B cell (primary cell): ENCODE measurements at regions not wholly inside any gene's neighbourhood (a gene's known extent, or its start where the extent isn't known, plus 50 kb on each side); places are given as distances from the start of the nearest gene placed in this dataset.

Source experiments
- ATAC-seq: fragments of 200-7000 bp; cut with Tn5 transposase; one replicate; pipeline ENCODE4 v1.10.0; 2021; ENCODE audit warnings: low read depth, mild to moderate bottlenecking, moderate number of reproducible peaks, moderate library complexity
- CTCF ChIA-PET: fragments of 350-600 bp; sonication (Branson Sonifier 250); formaldehyde crosslinking; loops from one replicate; lab custom pipeline; 2021; ENCODE audit warnings: antibody characterized with exemption, inconsistent platforms; lab: Charles Lee
- POLR2A ChIA-PET: fragments of 350-600 bp; sonication (Branson Sonifier 250); formaldehyde crosslinking; loops from one replicate; lab custom pipeline; 2021; ENCODE audit warnings: antibody characterized with exemption; lab: Charles Lee
- DNase-seq: peaks from one replicate; pipeline ENCODE4 v3.0.0; 2013
- H2AFZ ChIP-seq: 2 replicates; pipeline ENCODE4 v1.6.1; 2012; ENCODE audit warnings: mild to moderate bottlenecking, low read depth, low read length; ENCODE audit not compliant: insufficient read depth, poor library complexity, severe bottlenecking
- H3K27ac ChIP-seq, 2 donors: 1 replicate in 1 of 2; 2 replicates in 1 of 2; pipeline ENCODE4 v1.5.1; 2012 to 2013; ENCODE audit warnings: low read length in 2 of 2, mild to moderate bottlenecking in 2 of 2, moderate library complexity in 1 of 2
- H3K27me3 ChIP-seq, 4 experiments: fragments of 200-600 bp in 1 of 4; sonication (generic) in 1 of 4; replicated peaks in 1 of 4; 1 replicate in 2 of 4; 2 replicates in 2 of 4; pipeline versions ENCODE4 v1.6.1 to v1.7.0; 2013 to 2016; ENCODE audit warnings: low read length in 3 of 4, mild to moderate bottlenecking in 2 of 4, mixed read lengths in 1 of 4, moderate library complexity in 1 of 4; ENCODE audit not compliant: insufficient read depth in 4 of 4, control insufficient read depth in 3 of 4; ENCODE audit errors: control extremely low read depth in 1 of 4
- H3K36me3 ChIP-seq, 2 experiments: replicated peaks in 1 of 2; 1 replicate in 1 of 2; 2 replicates in 1 of 2; pipeline versions ENCODE4 v1.6.1 to v1.7.1; 2013; ENCODE audit warnings: low read length in 1 of 2; ENCODE audit not compliant: insufficient read depth in 2 of 2, control insufficient read depth in 1 of 2; ENCODE audit errors: control extremely low read depth in 1 of 2, extremely low read depth in 1 of 2
- H3K4me1 ChIP-seq, 2 donors: fragments of 200-600 bp in 1 of 2; sonication (generic) in 1 of 2; 1 replicate in 1 of 2; 2 replicates in 1 of 2; pipeline versions ENCODE4 v1.5.1 to v1.6.1; 2013 to 2017; ENCODE audit warnings: low read length in 2 of 2; ENCODE audit not compliant: control insufficient read depth in 2 of 2, insufficient read depth in 2 of 2
- H3K4me2 ChIP-seq: replicated peaks from 2 replicates; pipeline ENCODE3; 2012; ENCODE audit warnings: mild to moderate bottlenecking, low read depth, low read length; ENCODE audit not compliant: poor library complexity, severe bottlenecking
- H3K4me3 ChIP-seq, 5 experiments: fragments of 200-600 bp in 1 of 5; sonication (generic) in 1 of 5; 1 replicate in 3 of 5; 2 replicates in 2 of 5; pipeline versions ENCODE4 v1.5.1 to v1.7.0; 2011 to 2016; ENCODE audit warnings: low read length in 4 of 5, mild to moderate bottlenecking in 4 of 5, low read depth in 2 of 5, control low read depth in 1 of 5, moderate library complexity in 1 of 5; ENCODE audit not compliant: insufficient read depth in 1 of 5; ENCODE audit errors: control extremely low read depth in 1 of 5, extremely low read depth in 1 of 5
- H3K79me2 ChIP-seq: fragments of 200-600 bp; sonication (generic); one replicate; pipeline ENCODE4 v1.6.0; 2016; ENCODE audit warnings: low read length; ENCODE audit not compliant: control insufficient read depth, insufficient read depth
- H3K9ac ChIP-seq: fragments of 200-600 bp; sonication (generic); 2 replicates; pipeline ENCODE4 v1.6.1; 2017; ENCODE audit warnings: mild to moderate bottlenecking, low read length, moderate library complexity
- H3K9me3 ChIP-seq, 3 donors: one replicate each; pipeline versions ENCODE4 v1.6.1 to v1.7.1; 2013; ENCODE audit warnings: low read length in 2 of 3; ENCODE audit not compliant: control insufficient read depth in 2 of 3, insufficient read depth in 1 of 3; ENCODE audit errors: control extremely low read depth in 1 of 3
- H4K20me1 ChIP-seq: 2 replicates; pipeline ENCODE4 v1.6.0; 2012; ENCODE audit warnings: mild to moderate bottlenecking, low read length; ENCODE audit not compliant: insufficient read depth, control insufficient read depth, poor library complexity, severe bottlenecking
- H3K27ac Mint-ChIP-seq: one replicate; pipeline ENCODE4 v1.8.0; 2021; ENCODE audit warnings: mixed read lengths
- H3K27me3 Mint-ChIP-seq: one replicate; pipeline ENCODE4 v1.8.0; 2021; ENCODE audit warnings: mixed read lengths
- H3K4me1 Mint-ChIP-seq: one replicate; pipeline ENCODE4 v1.8.0; 2021; ENCODE audit warnings: mixed read lengths
- H3K4me3 Mint-ChIP-seq: one replicate; pipeline ENCODE4 v1.8.0; 2021; ENCODE audit warnings: mixed read lengths
- H3K9me3 Mint-ChIP-seq: one replicate; pipeline ENCODE4 v1.8.0; 2022; ENCODE audit warnings: mixed read lengths; ENCODE audit not compliant: insufficient read depth
- EZH2 ChIP-seq: IDR thresholded peaks from 2 replicates; pipeline ENCODE4 v1.6.1; 2012; ENCODE audit warnings: borderline replicate concordance, low read depth, mild to moderate bottlenecking, moderate library complexity, low read length; ENCODE audit not compliant: insufficient read depth, poor library complexity, severe bottlenecking
- WGBS: methylation state at CpG from one replicate; pipeline ENCODE4 v1.1.5; 2013; ENCODE audit warnings: missing lambda C conversion rate; ENCODE audit not compliant: insufficient coverage; 5-methylcytosine and 5-hydroxymethylcytosine counted together
- intact Hi-C: fragments of 100-400 bp; cut with micrococcal nuclease; formaldehyde crosslinking; loops from one replicate; pipeline ENCODE4 v1.10.0; 2022
- TF ChIP-seq, protein P1 (sequence below): fragments of 200-600 bp; IDR thresholded peaks from one replicate; pipeline ENCODE4 v1.8.0; 2022; ENCODE audit warnings: antibody characterized with exemption, mild to moderate bottlenecking

- no peak overlapping the region for H3K4me3 ChIP-seq
- intact Hi-C loops = no loop called here
These were observed 57.9 kb upstream of the EPC2 start for GRCh38 chr2:148586522-148587128.

DNA sequence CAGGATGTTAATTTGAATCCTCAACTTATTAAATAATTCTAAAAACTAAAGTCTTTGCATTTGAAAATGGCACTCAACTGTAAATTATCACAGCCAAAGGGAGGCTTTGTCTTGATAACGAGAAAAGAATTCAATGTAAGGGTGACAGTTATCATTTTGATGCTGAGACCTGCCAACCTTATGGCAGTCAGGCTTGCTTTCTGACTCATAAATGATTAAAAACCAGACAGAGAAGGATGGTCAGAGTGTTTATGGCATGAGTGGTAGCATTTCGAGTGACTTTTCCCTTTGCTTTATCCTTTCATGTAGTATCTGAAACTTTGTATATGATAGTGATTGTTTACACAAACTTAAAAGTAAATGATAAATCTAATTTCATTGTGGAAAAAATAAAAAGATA is 53.9 kb upstream of the EPC2 start:
- Histone ChIP-seq H3K36me3 (no peaks in the 10 kb centered on the region), H3K27me3 (no peaks in the 10 kb centered on the region), H3K4me3 (no peak overlapping the region), H3K27ac (no peak overlapping the region), H3K79me2 (no peaks in the 10 kb centered on the region), H3K4me1 (no peaks in the 10 kb centered on the region), H2AFZ (no peak overlapping the region), H4K20me1 (no peaks in the 10 kb centered on the region), H3K9ac (no peak overlapping the region), H3K4me2 (no peak overlapping the region), H3K9me3 (no peaks in the 10 kb centered on the region)
- TF ChIP-seq EZH2 = no peak
- TF ChIP-seq, protein P1, sequence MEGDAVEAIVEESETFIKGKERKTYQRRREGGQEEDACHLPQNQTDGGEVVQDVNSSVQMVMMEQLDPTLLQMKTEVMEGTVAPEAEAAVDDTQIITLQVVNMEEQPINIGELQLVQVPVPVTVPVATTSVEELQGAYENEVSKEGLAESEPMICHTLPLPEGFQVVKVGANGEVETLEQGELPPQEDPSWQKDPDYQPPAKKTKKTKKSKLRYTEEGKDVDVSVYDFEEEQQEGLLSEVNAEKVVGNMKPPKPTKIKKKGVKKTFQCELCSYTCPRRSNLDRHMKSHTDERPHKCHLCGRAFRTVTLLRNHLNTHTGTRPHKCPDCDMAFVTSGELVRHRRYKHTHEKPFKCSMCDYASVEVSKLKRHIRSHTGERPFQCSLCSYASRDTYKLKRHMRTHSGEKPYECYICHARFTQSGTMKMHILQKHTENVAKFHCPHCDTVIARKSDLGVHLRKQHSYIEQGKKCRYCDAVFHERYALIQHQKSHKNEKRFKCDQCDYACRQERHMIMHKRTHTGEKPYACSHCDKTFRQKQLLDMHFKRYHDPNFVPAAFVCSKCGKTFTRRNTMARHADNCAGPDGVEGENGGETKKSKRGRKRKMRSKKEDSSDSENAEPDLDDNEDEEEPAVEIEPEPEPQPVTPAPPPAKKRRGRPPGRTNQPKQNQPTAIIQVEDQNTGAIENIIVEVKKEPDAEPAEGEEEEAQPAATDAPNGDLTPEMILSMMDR = no peak
- ATAC-seq (no peak), DNase-seq (no peak)
- H3K4me1 Mint-ChIP-seq = no peaks in the 10 kb centered on the region
- CTCF ChIA-PET = no interaction called here
- intact Hi-C loops = no loop called here
- no peaks in the 10 kb centered on the region for H3K9me3 Mint-ChIP-seq
- H3K27me3 Mint-ChIP-seq = peaks cover 4% of the 10 kb centered on the region
- WGBS = no CpG with 5 or more reads among the region's 2 CpGs
- POLR2A ChIA-PET = interaction anchor here (0.6 kb wide), 1 partner anchor 361 kb away, joined by 3 read pairs; no protein-coding TSS in a partner anchor
- H3K27ac Mint-ChIP-seq = no peak overlapping the region
- no peak overlapping the region for H3K4me3 Mint-ChIP-seq

More at GRCh38 chr2:148586522-148587128, 57.9 kb upstream of the EPC2 start:
- 94% methylated on average over 3 of the region's 4 CpGs for WGBS
- no peak overlapping the region for H3K4me3 Mint-ChIP-seq
- H3K79me2 ChIP-seq = no peaks in the 10 kb centered on the region
- no peak overlapping the region for H3K4me2 ChIP-seq
- DNase-seq = no peak
- H3K4me1 Mint-ChIP-seq = peaks cover 5% of the 10 kb centered on the region
- CTCF ChIA-PET = no interaction called here
- ATAC-seq = no peak
- no peaks in the 10 kb centered on the region for H3K36me3 ChIP-seq
- H3K27ac Mint-ChIP-seq = no peak overlapping the region
- H3K9me3 ChIP-seq = no peaks in the 10 kb centered on the region
- H3K27me3 ChIP-seq = no peaks in the 10 kb centered on the region
- TF ChIP-seq, protein P1 = no peak
- TF ChIP-seq EZH2 = no peak
- POLR2A ChIA-PET = no interaction called here
- H3K27ac ChIP-seq = no peak overlapping the region
- H4K20me1 ChIP-seq = no peaks in the 10 kb centered on the region
- H2AFZ ChIP-seq = no peak overlapping the region
- no peaks in the 10 kb centered on the region for H3K9me3 Mint-ChIP-seq
- peaks cover 4 to 7% of the 10 kb centered on the region in 2 donors for H3K4me1 ChIP-seq
- H3K9ac ChIP-seq = no peak overlapping the region
- peaks cover 5% of the 10 kb centered on the region for H3K27me3 Mint-ChIP-seq
